ENCODE measurements at regions not wholly inside any gene's neighbourhood (a gene's known extent, or its start where the extent isn't known, plus 50 kb on each side); places are given as distances from the start of the nearest gene placed in this dataset.

DNA sequence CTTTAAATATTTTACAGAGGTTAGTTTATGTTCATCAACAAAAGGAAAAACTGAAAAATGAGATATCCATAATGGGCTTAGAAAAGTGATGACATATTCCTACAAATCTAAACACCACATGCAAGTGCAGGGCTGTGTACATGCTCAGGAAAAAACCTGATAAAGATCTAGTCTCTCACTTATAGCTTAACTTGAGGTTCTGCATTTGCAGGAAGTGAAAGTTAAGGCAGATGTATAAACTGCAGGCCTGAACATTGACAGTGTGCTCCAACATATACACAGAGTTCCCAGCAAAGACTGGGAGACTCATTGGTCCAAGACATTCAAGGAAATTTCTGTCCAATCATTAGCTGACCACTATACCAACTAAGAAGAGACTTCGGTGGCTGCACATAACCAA lies 63.8 kb upstream of the RET start:
- TF ChIP-seq, protein P1, sequence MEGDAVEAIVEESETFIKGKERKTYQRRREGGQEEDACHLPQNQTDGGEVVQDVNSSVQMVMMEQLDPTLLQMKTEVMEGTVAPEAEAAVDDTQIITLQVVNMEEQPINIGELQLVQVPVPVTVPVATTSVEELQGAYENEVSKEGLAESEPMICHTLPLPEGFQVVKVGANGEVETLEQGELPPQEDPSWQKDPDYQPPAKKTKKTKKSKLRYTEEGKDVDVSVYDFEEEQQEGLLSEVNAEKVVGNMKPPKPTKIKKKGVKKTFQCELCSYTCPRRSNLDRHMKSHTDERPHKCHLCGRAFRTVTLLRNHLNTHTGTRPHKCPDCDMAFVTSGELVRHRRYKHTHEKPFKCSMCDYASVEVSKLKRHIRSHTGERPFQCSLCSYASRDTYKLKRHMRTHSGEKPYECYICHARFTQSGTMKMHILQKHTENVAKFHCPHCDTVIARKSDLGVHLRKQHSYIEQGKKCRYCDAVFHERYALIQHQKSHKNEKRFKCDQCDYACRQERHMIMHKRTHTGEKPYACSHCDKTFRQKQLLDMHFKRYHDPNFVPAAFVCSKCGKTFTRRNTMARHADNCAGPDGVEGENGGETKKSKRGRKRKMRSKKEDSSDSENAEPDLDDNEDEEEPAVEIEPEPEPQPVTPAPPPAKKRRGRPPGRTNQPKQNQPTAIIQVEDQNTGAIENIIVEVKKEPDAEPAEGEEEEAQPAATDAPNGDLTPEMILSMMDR (IDR thresholded peaks at IDR 0.05; ENCODE audit: borderline replicate concordance, extremely low read depth, low read length, poor library complexity, severe bottlenecking) = no peak
- no peak for TF ChIP-seq EZH2 (IDR thresholded peaks at IDR 0.05; ENCODE audit: borderline replicate concordance, low read depth, low read length, severe bottlenecking)

Measured in DND-41 (cell line).